Activated CD4-positive, alpha-beta T cell treated with anti-CD3 and anti-CD28 coated beads for 4 hours (primary cell): ENCODE measurements at regions not wholly inside any gene's neighbourhood (a gene's known extent, or its start where the extent isn't known, plus 50 kb on each side); places are given as distances from the start of the nearest gene placed in this dataset.
"Not testable (repeated sequence)": the region's sequence is repeated elsewhere in the genome, so short reads cannot be mapped to it uniquely, and the experiment has no call there.

ENCODE experiments used
- DNase-seq, 2 donors: peaks; one replicate each; pipeline ENCODE4 v3.0.0-alpha.2; 2020

GRCh38 chr7:131629217-131629882 is 72.9 kb upstream of the PODXL start:
- no peak for DNase-seq

GRCh38 chr7:131628634-131629033 is 72.2 kb upstream of the PODXL start:
- DNase-seq = no peak

- no peak for DNase-seq
These were observed 71.3 kb upstream of the PODXL start for GRCh38 chr7:131627735-131628190.

DNA sequence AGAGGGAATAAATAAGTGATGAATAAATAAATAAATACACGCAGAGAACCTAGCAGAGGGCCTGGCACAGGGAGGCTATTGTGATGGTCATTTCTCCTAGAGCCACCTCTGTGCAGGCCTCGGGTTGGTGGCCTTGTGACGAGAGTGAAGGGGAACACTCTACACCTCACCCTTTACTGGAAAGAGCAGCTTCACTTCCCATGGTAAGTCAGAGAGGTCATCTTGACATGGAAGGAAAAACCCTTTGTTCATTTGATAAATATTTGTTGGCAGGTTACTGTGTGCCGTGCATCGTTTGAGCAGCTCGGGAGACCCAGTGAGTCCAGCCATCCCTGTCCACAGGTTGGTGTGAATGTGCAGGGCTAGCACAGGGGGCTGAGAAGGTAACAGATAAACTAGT is 70.2 kb upstream of the PODXL start:
- no peak for DNase-seq

GRCh38 chr7:131625817-131626372 is 69.5 kb upstream of the PODXL start:
- no peak for DNase-seq

GRCh38 chr7:131625345-131625744 is 68.9 kb upstream of the PODXL start:
- DNase-seq = not testable (repeated sequence)

- no peak for DNase-seq
These were observed 68.1 kb upstream of the PODXL start for GRCh38 chr7:131624536-131624935.

- no peak for DNase-seq
These were observed 66.7 kb upstream of the PODXL start for GRCh38 chr7:131623154-131623553.

- DNase-seq = no peak
These were observed 65.2 kb upstream of the PODXL start for GRCh38 chr7:131621652-131622051.

DNA sequence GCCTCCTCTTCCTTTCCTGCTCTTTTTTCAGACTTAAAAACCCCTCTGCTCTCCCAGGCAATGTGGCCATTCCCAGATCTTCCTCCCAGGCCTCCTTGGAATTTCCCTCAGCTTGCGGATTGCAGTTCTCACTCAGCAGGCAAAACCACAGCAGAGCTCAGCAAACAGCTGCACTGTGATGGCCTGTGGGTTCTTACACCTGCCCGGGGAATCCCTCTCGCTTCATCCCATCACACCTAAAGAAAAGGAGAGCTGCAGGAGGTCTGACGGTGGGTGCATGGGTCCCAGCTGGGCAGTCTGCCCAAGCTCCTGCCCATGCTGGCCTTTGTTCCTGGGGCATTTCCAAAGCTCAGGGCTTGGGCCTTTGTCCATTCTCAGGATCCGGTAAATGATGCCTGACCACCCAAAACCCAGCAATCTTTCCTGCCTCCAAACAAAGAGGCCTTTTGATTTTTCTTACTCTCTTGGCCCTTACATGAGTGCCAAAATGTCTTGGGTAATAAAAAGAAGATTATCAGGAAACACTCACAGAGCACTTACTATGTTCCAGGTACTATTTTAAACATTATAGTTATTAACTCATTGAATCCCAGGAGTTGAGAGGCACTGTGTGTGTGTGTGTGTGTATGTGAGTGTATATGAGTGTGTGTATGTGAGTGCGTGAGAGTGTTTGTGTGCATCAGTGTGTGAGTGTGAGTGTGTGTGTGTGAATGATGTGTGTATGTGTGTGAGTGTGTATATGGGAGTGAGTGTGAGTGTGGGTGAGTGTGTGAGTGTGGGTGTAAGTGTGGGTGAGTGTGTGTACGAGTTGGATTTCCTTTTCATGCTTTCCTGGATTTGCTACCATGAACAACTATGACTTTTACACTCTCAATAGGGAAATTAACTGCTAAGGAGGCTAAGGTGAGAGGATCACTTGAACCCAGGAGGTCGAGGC is 64.5 kb upstream of the PODXL start:
- no peak for DNase-seq

GRCh38 chr7:131619336-131620305 is 63.2 kb upstream of the PODXL start:
- no peak for DNase-seq

- DNase-seq = no peak
These were observed 62.0 kb upstream of the PODXL start for GRCh38 chr7:131618391-131618790.

DNA sequence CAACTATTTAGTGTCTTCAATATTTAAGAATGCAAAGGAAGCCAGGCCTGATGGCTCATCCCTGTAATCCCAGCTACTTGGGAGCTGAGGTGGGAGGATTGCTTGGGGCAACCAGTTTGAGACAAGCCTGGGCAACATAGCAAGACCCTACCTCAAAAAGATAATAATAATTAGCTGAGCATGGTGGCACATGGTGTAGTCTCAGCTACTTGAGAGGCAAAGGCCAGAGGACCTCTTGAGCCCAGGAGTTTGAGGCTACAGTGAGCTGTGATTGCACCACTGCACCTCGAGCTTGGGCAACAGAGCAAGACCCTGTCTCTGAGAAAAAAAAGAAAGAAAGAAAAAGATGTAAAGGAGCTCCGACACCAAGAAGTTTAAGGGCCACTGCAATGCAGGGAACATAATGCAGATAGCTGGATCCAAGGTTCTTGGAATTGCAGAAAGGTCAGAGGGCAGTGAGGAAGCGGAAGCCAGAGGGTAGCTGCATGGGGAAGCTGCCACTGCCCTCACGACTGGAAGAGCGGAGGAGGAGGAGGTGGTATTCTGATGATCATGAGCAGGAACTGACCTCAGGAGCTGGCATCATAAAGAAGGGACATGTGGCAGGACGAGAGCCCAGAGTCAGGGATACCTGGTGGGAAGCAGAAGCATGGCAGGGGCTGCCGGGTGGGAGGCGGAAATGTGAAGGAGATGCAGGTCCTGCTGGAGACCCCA is 60.2 kb upstream of the PODXL start:
- no peak for DNase-seq

GRCh38 chr7:131613909-131614308 is 57.5 kb upstream of the PODXL start:
- DNase-seq = no peak

DNA sequence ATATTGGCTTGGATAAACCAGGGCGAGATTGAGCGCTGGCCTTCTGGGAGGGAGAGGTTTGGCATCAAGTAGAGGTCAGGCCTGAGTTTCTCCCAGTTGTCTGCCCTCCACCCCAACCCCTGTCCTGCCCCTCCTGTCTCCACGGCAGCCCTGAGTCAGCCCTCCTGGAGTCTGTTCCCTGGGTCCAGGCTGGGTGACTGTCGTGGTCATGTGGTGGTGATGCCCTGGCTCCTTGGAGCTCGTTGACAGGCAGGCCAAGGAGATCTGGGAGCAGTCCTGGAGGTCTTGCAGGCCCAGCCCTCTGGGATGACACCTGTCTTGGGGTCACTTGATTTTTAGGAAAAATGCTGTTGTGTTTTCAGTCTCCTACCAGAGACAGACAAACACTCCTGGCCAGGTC is 53.6 kb upstream of the PODXL start:
- DNase-seq = no peak

GRCh38 chr7:131608116-131608500 is 51.7 kb upstream of the PODXL start:
- DNase-seq = no peak

- no peak for DNase-seq
These were observed 51.1 kb upstream of the PODXL start for GRCh38 chr7:131607291-131608115.

GRCh38 chr7:131606346-131607290 is 50.2 kb upstream of the PODXL start:
- DNase-seq = no peak
